Vagina (tissue), 2 donors: ENCODE measurements at regions not wholly inside any gene's neighbourhood (a gene's known extent, or its start where the extent isn't known, plus 50 kb on each side); places are given as distances from the start of the nearest gene placed in this dataset.

Experiments used
- DNase-seq, 2 donors: peaks; one replicate each; pipeline ENCODE4 v3.0.0-alpha.2; 2017; ENCODE audit errors: extremely low spot score in 2 of 2
- H3K27ac ChIP-seq: fragments of 200-600 bp; sonication (generic); one replicate; pipeline ENCODE4 v1.5.1; 2019
- H3K27me3 ChIP-seq: fragments of 200-600 bp; sonication (generic); one replicate; pipeline ENCODE4 v1.5.1; 2019
- H3K36me3 ChIP-seq, 2 donors: fragments of 200-600 bp; sonication (generic); one replicate each; pipeline ENCODE4 v1.5.1; 2017 to 2019
- H3K4me1 ChIP-seq: fragments of 200-600 bp; sonication (generic); one replicate; pipeline ENCODE4 v1.5.1; 2019
- H3K4me3 ChIP-seq, 2 donors: fragments of 200-600 bp; sonication (generic); 1 replicate in 1 of 2; 2 replicates in 1 of 2; pipeline ENCODE4 v1.5.1; 2016 to 2019
- H3K9me3 ChIP-seq: fragments of 200-600 bp; sonication (generic); one replicate; pipeline ENCODE4 v1.5.1; 2019
- POLR2A ChIP-seq, 2 donors: fragments of 450-650 bp; IDR thresholded peaks; one replicate each; pipeline ENCODE4 v1.6.1; 2017; ENCODE audit warnings: antibody characterized with exemption in 2 of 2, mild to moderate bottlenecking in 2 of 2, moderate library complexity in 2 of 2
- POLR2AphosphoS5 ChIP-seq, 2 donors: sonication (generic); formaldehyde crosslinking; IDR thresholded peaks; one replicate each; pipeline ENCODE4 v1.9.0; 2017; ENCODE audit warnings: antibody characterized with exemption in 2 of 2, mild to moderate bottlenecking in 2 of 2, low read depth in 1 of 2; ENCODE audit not compliant: insufficient read depth in 1 of 2
- intact Hi-C: fragments of 100-400 bp; cut with DNase I; formaldehyde crosslinking; loops from one replicate; pipeline ENCODE4 v1.15.1; 2023
- TF ChIP-seq, protein P1 (sequence below), 3 experiments: fragments of 450-650 bp in 2 of 3; fragments of 200-600 bp in 1 of 3; sonication (generic) in 1 of 3; IDR thresholded peaks; one replicate each; pipeline ENCODE4 v1.5.1; 2017 to 2019; ENCODE audit warnings: antibody characterized with exemption in 3 of 3, mild to moderate bottlenecking in 2 of 3, moderate library complexity in 2 of 3

DNA sequence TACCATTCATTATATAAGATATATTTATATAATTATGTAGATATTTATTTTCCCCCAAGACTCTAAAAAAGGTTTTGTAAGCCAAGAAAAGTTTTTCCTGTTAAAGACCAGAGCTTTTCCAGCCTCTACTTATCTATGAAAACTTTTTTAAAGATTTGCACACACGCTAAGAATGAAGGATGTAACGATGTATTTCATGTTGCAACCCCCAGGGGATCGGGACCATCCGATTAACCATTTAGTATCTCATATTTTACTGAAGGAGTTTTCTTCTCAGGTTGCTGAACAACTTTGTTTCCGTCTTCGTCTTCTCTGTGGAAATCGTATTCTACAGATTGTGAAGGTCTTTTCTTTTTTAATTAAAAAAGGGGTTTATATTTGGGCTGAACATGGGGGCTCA lies 70.0 kb upstream of the SASH1 start:
- no peaks in the 10 kb centered on the region for H3K9me3 ChIP-seq
- H3K27me3 ChIP-seq = no peaks in the 10 kb centered on the region
- peak overlapping the region; percentile 64 for H3K27ac ChIP-seq
- no peaks in the 10 kb centered on the region for H3K36me3 ChIP-seq
- peaks cover 8% of the 10 kb centered on the region for H3K4me1 ChIP-seq
- TF ChIP-seq, protein P1, sequence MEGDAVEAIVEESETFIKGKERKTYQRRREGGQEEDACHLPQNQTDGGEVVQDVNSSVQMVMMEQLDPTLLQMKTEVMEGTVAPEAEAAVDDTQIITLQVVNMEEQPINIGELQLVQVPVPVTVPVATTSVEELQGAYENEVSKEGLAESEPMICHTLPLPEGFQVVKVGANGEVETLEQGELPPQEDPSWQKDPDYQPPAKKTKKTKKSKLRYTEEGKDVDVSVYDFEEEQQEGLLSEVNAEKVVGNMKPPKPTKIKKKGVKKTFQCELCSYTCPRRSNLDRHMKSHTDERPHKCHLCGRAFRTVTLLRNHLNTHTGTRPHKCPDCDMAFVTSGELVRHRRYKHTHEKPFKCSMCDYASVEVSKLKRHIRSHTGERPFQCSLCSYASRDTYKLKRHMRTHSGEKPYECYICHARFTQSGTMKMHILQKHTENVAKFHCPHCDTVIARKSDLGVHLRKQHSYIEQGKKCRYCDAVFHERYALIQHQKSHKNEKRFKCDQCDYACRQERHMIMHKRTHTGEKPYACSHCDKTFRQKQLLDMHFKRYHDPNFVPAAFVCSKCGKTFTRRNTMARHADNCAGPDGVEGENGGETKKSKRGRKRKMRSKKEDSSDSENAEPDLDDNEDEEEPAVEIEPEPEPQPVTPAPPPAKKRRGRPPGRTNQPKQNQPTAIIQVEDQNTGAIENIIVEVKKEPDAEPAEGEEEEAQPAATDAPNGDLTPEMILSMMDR (IDR thresholded peaks at IDR 0.05) = no peak
- TF ChIP-seq POLR2A (IDR thresholded peaks at IDR 0.05) (no peak), POLR2AphosphoS5 (IDR thresholded peaks at IDR 0.05; ENCODE audit: insufficient read depth in 1 of 2, low read depth in 1 of 2) (no peak)
- peak overlapping the region in 1 of 2 donors; percentile 22 for H3K4me3 ChIP-seq
- intact Hi-C loops = no loop called here
- no peak for DNase-seq

DNA sequence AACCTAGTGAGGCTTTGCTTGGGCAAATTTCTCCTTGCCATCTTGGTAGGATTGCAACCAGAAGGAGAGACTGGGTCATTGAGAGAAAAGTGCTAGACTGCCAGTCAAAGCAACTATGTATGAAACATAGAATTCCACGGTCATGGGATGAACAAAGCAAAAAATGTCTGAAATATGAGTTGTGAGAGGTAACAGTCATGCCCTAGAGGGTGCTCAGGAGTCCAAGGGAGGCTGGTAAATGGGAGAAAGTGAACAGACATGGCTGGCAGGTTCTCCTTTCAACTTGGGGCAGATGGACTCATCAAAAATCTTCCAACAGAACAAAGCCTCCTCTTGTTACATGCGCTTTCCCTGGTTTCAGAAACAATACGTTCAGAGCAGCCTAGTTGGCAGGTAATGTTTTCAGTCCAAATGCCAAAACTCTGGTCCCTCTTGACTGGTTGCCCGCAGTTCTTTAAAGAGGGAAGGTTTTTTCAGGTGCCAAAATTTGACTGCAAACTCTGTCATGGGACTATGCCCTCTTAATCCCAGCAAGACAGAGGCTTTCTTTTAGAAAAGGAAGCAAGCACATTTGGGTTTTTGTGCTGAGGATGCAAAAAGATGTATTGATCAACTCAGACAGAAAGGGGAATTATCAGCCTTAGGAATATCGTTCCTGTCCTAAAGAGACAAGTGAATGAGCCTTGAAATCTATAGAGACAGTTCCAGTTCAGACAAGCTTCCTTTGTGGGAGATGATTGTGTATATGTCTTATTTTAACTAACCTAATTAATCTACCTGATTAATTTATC lies 68.5 kb upstream of the SASH1 start:
- no peak for TF ChIP-seq POLR2AphosphoS5 (IDR thresholded peaks at IDR 0.05; ENCODE audit: insufficient read depth in 1 of 2, low read depth in 1 of 2)
- TF ChIP-seq POLR2A (IDR thresholded peaks at IDR 0.05) = no peak
- TF ChIP-seq, protein P1 (IDR thresholded peaks at IDR 0.05) = no peak
- Histone ChIP-seq H3K4me1 (no peaks in the 10 kb centered on the region), H3K9me3 (no peaks in the 10 kb centered on the region), H3K4me3 (no peak overlapping the region), H3K27me3 (no peaks in the 10 kb centered on the region), H3K27ac (no peak overlapping the region), H3K36me3 (no peaks in the 10 kb centered on the region)
- intact Hi-C loops = no loop called here
- no peak for DNase-seq

GRCh38 chr6:148274809-148275208 lies 67.8 kb upstream of the SASH1 start:
- Histone ChIP-seq H3K4me1 (no peaks in the 10 kb centered on the region), H3K4me3 (no peak overlapping the region), H3K27ac (no peak overlapping the region), H3K27me3 (no peaks in the 10 kb centered on the region), H3K9me3 (no peaks in the 10 kb centered on the region), H3K36me3 (no peaks in the 10 kb centered on the region)
- DNase-seq = no peak
- intact Hi-C loops = no loop called here
- TF ChIP-seq POLR2AphosphoS5 (IDR thresholded peaks at IDR 0.05; ENCODE audit: insufficient read depth in 1 of 2, low read depth in 1 of 2) (no peak), POLR2A (IDR thresholded peaks at IDR 0.05) (no peak)
- TF ChIP-seq, protein P1 (IDR thresholded peaks at IDR 0.05) = no peak

DNA sequence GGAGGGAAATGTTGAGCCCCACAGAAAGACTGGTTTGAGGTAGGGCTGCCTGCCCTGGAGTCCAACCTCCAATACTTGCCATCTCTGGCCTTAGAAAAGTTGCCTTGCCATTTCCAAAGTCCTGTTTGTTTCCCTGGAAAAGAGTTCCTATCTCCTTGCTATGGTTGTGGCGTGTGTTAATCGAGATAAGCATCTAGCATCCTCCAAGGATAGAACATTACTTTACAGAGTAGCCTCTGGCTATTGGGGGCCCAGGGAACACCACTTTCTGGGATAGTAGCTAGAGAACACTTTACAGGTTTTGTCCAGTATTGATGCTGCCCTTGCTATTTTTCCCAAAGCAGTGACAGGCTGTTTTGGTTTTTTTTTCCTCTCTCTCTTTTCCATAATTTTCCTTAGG lies 57.4 kb upstream of the SASH1 start:
- Histone ChIP-seq H3K9me3 (no peaks in the 10 kb centered on the region), H3K4me3 (no peak overlapping the region), H3K27me3 (no peaks in the 10 kb centered on the region), H3K27ac (no peak overlapping the region), H3K4me1 (no peaks in the 10 kb centered on the region), H3K36me3 (no peaks in the 10 kb centered on the region)
- intact Hi-C loops = no loop called here
- TF ChIP-seq POLR2AphosphoS5 (IDR thresholded peaks at IDR 0.05; ENCODE audit: insufficient read depth in 1 of 2, low read depth in 1 of 2) (no peak), POLR2A (IDR thresholded peaks at IDR 0.05) (no peak)
- TF ChIP-seq, protein P1 (IDR thresholded peaks at IDR 0.05) = no peak
- no peak for DNase-seq

- Histone ChIP-seq H3K27me3 (no peaks in the 10 kb centered on the region), H3K4me1 (no peaks in the 10 kb centered on the region), H3K36me3 (no peaks in the 10 kb centered on the region), H3K9me3 (no peaks in the 10 kb centered on the region), H3K27ac (no peak overlapping the region), H3K4me3 (no peak overlapping the region)
- intact Hi-C loops = no loop called here
- TF ChIP-seq, protein P1 (IDR thresholded peaks at IDR 0.05) = no peak
- TF ChIP-seq POLR2A (IDR thresholded peaks at IDR 0.05) = no peak
- TF ChIP-seq POLR2AphosphoS5 (IDR thresholded peaks at IDR 0.05; ENCODE audit: insufficient read depth in 1 of 2, low read depth in 1 of 2) = no peak
- no peak for DNase-seq
Measured at GRCh38 chr6:148286563-148286962, 56.1 kb upstream of the SASH1 start.
